ENCODE measurements at regions not wholly inside any gene's neighbourhood (a gene's known extent, or its start where the extent isn't known, plus 50 kb on each side); places are given as distances from the start of the nearest gene placed in this dataset.

DNA sequence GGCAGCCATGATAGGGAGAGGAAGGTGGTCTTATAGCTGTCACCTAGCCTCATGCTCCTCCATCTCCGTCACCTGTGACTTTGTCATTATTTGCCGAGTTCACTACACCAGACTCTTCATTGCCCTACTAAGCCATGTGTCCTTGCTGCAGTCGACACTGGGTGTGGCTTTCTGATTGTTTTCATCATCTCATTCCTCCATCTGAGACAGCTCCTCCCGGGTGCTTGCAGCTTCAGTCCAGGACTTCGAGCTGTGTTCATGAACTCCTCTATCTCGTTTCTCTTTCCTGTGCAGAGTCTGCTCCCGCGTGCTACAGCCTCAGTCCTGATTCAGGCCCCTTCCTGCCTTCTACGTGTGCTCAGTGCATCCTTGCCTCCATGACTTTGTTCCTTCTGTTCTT, 295.1 kb upstream of the TNP1 start:
- TF ChIP-seq, protein P1, sequence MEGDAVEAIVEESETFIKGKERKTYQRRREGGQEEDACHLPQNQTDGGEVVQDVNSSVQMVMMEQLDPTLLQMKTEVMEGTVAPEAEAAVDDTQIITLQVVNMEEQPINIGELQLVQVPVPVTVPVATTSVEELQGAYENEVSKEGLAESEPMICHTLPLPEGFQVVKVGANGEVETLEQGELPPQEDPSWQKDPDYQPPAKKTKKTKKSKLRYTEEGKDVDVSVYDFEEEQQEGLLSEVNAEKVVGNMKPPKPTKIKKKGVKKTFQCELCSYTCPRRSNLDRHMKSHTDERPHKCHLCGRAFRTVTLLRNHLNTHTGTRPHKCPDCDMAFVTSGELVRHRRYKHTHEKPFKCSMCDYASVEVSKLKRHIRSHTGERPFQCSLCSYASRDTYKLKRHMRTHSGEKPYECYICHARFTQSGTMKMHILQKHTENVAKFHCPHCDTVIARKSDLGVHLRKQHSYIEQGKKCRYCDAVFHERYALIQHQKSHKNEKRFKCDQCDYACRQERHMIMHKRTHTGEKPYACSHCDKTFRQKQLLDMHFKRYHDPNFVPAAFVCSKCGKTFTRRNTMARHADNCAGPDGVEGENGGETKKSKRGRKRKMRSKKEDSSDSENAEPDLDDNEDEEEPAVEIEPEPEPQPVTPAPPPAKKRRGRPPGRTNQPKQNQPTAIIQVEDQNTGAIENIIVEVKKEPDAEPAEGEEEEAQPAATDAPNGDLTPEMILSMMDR (IDR thresholded peaks at IDR 0.05; ENCODE audit: insufficient read depth, low read depth, low read length): no peak
- no peak for TF ChIP-seq EZH2 (IDR thresholded peaks at IDR 0.05; ENCODE audit: insufficient read depth, low read length)
